HG02678 (cell line): ENCODE measurements at regions not wholly inside any gene's neighbourhood (a gene's known extent, or its start where the extent isn't known, plus 50 kb on each side); places are given as distances from the start of the nearest gene placed in this dataset.

Source experiments
- ATAC-seq: cut with Tn5 transposase; IDR thresholded peaks from one replicate; pipeline ENCODE4 v1.9.1; 2021; ENCODE audit warnings: mild to moderate bottlenecking, moderate library complexity; ENCODE audit not compliant: unreplicated experiment

GRCh38 chr2:121038431-121038830 is 246.6 kb downstream of the TFCP2L1 start:
- ATAC-seq = no peak

GRCh38 chr2:121038891-121039616 is 245.9 kb downstream of the TFCP2L1 start:
- no peak for ATAC-seq

- ATAC-seq = no peak
These were observed 245.3 kb downstream of the TFCP2L1 start for GRCh38 chr2:121039679-121040078.

GRCh38 chr2:121041516-121041915 is 243.5 kb downstream of the TFCP2L1 start:
- no peak for ATAC-seq

- no peak for ATAC-seq
These were observed 241.8 kb downstream of the TFCP2L1 start for GRCh38 chr2:121043061-121043826.

- no peak for ATAC-seq
These were observed 241.2 kb downstream of the TFCP2L1 start for GRCh38 chr2:121043827-121044222.

GRCh38 chr2:121044412-121044811 is 240.6 kb downstream of the TFCP2L1 start:
- ATAC-seq = no peak

GRCh38 chr2:121045245-121045644 is 239.8 kb downstream of the TFCP2L1 start:
- no peak for ATAC-seq

- ATAC-seq = no peak
These were observed 238.7 kb downstream of the TFCP2L1 start for GRCh38 chr2:121046335-121046734.

GRCh38 chr2:121047383-121047782 is 237.6 kb downstream of the TFCP2L1 start:
- ATAC-seq = no peak

- no peak for ATAC-seq
These were observed 235.9 kb downstream of the TFCP2L1 start for GRCh38 chr2:121049131-121049530.

- no peak for ATAC-seq
These were observed 234.9 kb downstream of the TFCP2L1 start for GRCh38 chr2:121049950-121050585.

GRCh38 chr2:121051311-121051710 is 233.7 kb downstream of the TFCP2L1 start:
- ATAC-seq = no peak

- no peak for ATAC-seq
These were observed 233.0 kb downstream of the TFCP2L1 start for GRCh38 chr2:121052023-121052422.

- no peak for ATAC-seq
These were observed 232.5 kb downstream of the TFCP2L1 start for GRCh38 chr2:121052521-121052920.

- ATAC-seq = no peak
These were observed 229.9 kb downstream of the TFCP2L1 start for GRCh38 chr2:121055088-121055487.

- ATAC-seq = no peak
These were observed 229.5 kb downstream of the TFCP2L1 start for GRCh38 chr2:121055501-121055900.

GRCh38 chr2:121058852-121059558 is 226.0 kb downstream of the TFCP2L1 start:
- no peak for ATAC-seq

- ATAC-seq = no peak
These were observed 225.1 kb downstream of the TFCP2L1 start for GRCh38 chr2:121059651-121060649.

GRCh38 chr2:121061633-121062032 is 223.4 kb downstream of the TFCP2L1 start:
- ATAC-seq = no peak
